HEK293T (cell line): ENCODE measurements at regions not wholly inside any gene's neighbourhood (a gene's known extent, or its start where the extent isn't known, plus 50 kb on each side); places are given as distances from the start of the nearest gene placed in this dataset.

Experiments
- CTCF ChIA-PET: fragments of 350-600 bp; formaldehyde crosslinking; extraction: SDS; loops from one replicate; lab custom pipeline; 2021; ENCODE audit warnings: antibody characterized with exemption, inconsistent platforms; lab: Yijun Ruan, JAX
- POLR2A ChIA-PET: fragments of 350-600 bp; formaldehyde crosslinking; extraction: SDS; loops from one replicate; lab custom pipeline; 2020; ENCODE audit warnings: antibody characterized with exemption, inconsistent platforms; lab: Yijun Ruan, JAX
- DNase-seq: peaks from one replicate; pipeline ENCODE4 v3.0.0; 2012; ENCODE audit warnings: mixed read lengths; ENCODE audit errors: extremely low spot score
- ARNT ChIP-seq: fragments of 450-650 bp; IDR thresholded peaks from 2 replicates; pipeline ENCODE4 v1.6.1; 2017; ENCODE audit warnings: mild to moderate bottlenecking
- BHLHE40 ChIP-seq: fragments of 450-650 bp; IDR thresholded peaks from 2 replicates; pipeline ENCODE4 v1.6.1; 2016; ENCODE audit warnings: mild to moderate bottlenecking, moderate library complexity, borderline replicate concordance
- CTBP1 ChIP-seq: fragments of 450-650 bp; IDR thresholded peaks from 2 replicates; pipeline ENCODE4 v1.6.1; 2016; ENCODE audit warnings: borderline replicate concordance
- ELF4 ChIP-seq: fragments of 450-650 bp; IDR thresholded peaks from 2 replicates; pipeline ENCODE4 v1.6.1; 2017; ENCODE audit warnings: antibody characterized with exemption
- FOXA1 ChIP-seq: fragments of 450-650 bp; IDR thresholded peaks from 2 replicates; pipeline ENCODE4 v1.6.1; 2016; ENCODE audit warnings: mild to moderate bottlenecking
- FOXK2 ChIP-seq: fragments of 450-650 bp; IDR thresholded peaks from 2 replicates; pipeline ENCODE4 v1.6.1; 2016; ENCODE audit warnings: mild to moderate bottlenecking
- FOXM1 ChIP-seq: fragments of 450-650 bp; IDR thresholded peaks from 2 replicates; pipeline ENCODE4 v1.6.1; 2017; ENCODE audit warnings: mild to moderate bottlenecking, borderline replicate concordance
- HDGF ChIP-seq: fragments of 450-650 bp; IDR thresholded peaks from 2 replicates; pipeline ENCODE4 v1.6.1; 2017; ENCODE audit warnings: antibody characterized with exemption, borderline replicate concordance
- L3MBTL2 ChIP-seq: fragments of 450-650 bp; conservative IDR thresholded peaks from 2 replicates; pipeline ENCODE4 v1.6.1; 2016; ENCODE audit warnings: mild to moderate bottlenecking
- LEF1 ChIP-seq: fragments of 450-650 bp; IDR thresholded peaks from 2 replicates; pipeline ENCODE4 v1.6.1; 2017; ENCODE audit warnings: mild to moderate bottlenecking, borderline replicate concordance
- NFRKB ChIP-seq: fragments of 450-650 bp; IDR thresholded peaks from 2 replicates; pipeline ENCODE4 v1.6.1; 2016; ENCODE audit warnings: mild to moderate bottlenecking, moderate library complexity
- PKNOX1 ChIP-seq: fragments of 450-650 bp; IDR thresholded peaks from 2 replicates; pipeline ENCODE4 v1.6.1; 2016
- SP1 ChIP-seq: fragments of 450-650 bp; IDR thresholded peaks from 2 replicates; pipeline ENCODE4 v1.6.1; 2017
- SUZ12 ChIP-seq: fragments of 450-650 bp; IDR thresholded peaks from 2 replicates; pipeline ENCODE4 v1.6.1; 2016; ENCODE audit warnings: mild to moderate bottlenecking
- TARDBP ChIP-seq: fragments of 450-650 bp; IDR thresholded peaks from 2 replicates; pipeline ENCODE4 v1.6.1; 2016
- ZNF384 ChIP-seq: fragments of 450-650 bp; IDR thresholded peaks from 2 replicates; pipeline ENCODE4 v1.6.1; 2016

- ChIA-PET POLR2A (no interaction called here), CTCF (no interaction called here)
- no peak for DNase-seq
- TF ChIP-seq FOXM1, result no peak
- TF ChIP-seq SUZ12, result no peak
- TF ChIP-seq CTBP1, result no peak
- TF ChIP-seq LEF1, result no peak
- no peak for TF ChIP-seq BHLHE40
- TF ChIP-seq FOXK2, result no peak
- no peak for TF ChIP-seq PKNOX1
- TF ChIP-seq TARDBP, result no peak
- TF ChIP-seq NFRKB, result no peak
- TF ChIP-seq ELF4, result no peak
Observed at GRCh38 chr10:76631036-76631670, 1006.5 kb downstream of the KCNMA1 start.

GRCh38 chr10:76628801-76629200 lies 1008.8 kb downstream of the KCNMA1 start:
- TF ChIP-seq FOXA1, result no peak
- no peak for TF ChIP-seq ARNT
- no peak for TF ChIP-seq CTBP1
- TF ChIP-seq SP1, result no peak
- no peak for TF ChIP-seq PKNOX1
- TF ChIP-seq SUZ12, result no peak
- TF ChIP-seq LEF1, result no peak
- no peak for DNase-seq
- POLR2A ChIA-PET, result no interaction called here
- CTCF ChIA-PET, result no interaction called here

- ChIA-PET CTCF (interaction anchor here (0.6 kb wide), 1 partner anchor 22 kb away, joined by 4 read pairs; no protein-coding TSS in a partner anchor), POLR2A (no interaction called here)
- TF ChIP-seq FOXM1 (no peak), BHLHE40 (no peak), SP1 (no peak), CTBP1 (no peak), NFRKB (no peak), SUZ12 (no peak), ZNF384 (no peak), HDGF (no peak)
- DNase-seq, result no peak
Observed at GRCh38 chr10:76626386-76626785, 1011.2 kb downstream of the KCNMA1 start.

GRCh38 chr10:76624470-76624869 lies 1013.1 kb downstream of the KCNMA1 start:
- POLR2A ChIA-PET, result no interaction called here
- CTCF ChIA-PET, result no interaction called here
- DNase-seq, result no peak
- no peak for TF ChIP-seq FOXA1
- TF ChIP-seq HDGF, result no peak
- no peak for TF ChIP-seq BHLHE40
- no peak for TF ChIP-seq CTBP1
- TF ChIP-seq SP1, result no peak
- TF ChIP-seq ELF4, result no peak
- no peak for TF ChIP-seq NFRKB
- no peak for TF ChIP-seq PKNOX1
- no peak for TF ChIP-seq TARDBP
- TF ChIP-seq SUZ12, result no peak
- no peak for TF ChIP-seq LEF1
- no peak for TF ChIP-seq L3MBTL2
- no peak for TF ChIP-seq ARNT
- TF ChIP-seq FOXM1, result no peak
- no peak for TF ChIP-seq ZNF384
- TF ChIP-seq FOXK2, result no peak

- CTCF ChIA-PET, result no interaction called here
- DNase-seq, result no peak
- no peak for TF ChIP-seq SUZ12
- TF ChIP-seq BHLHE40, result no peak
- TF ChIP-seq ZNF384, result no peak
- no peak for TF ChIP-seq LEF1
- TF ChIP-seq SP1, result no peak
- TF ChIP-seq HDGF, result no peak
- no peak for TF ChIP-seq ELF4
- TF ChIP-seq TARDBP, result no peak
- TF ChIP-seq CTBP1, result no peak
- no peak for TF ChIP-seq NFRKB
- no peak for TF ChIP-seq FOXA1
- TF ChIP-seq FOXM1, result no peak
- TF ChIP-seq ARNT, result no peak
- no peak for TF ChIP-seq FOXK2
- no peak for TF ChIP-seq PKNOX1
- no peak for TF ChIP-seq L3MBTL2
- POLR2A ChIA-PET, result no interaction called here
Observed at GRCh38 chr10:76621886-76622620, 1015.6 kb downstream of the KCNMA1 start.
